Suprapubic skin (tissue), 4 donors: ENCODE measurements at regions not wholly inside any gene's neighbourhood (a gene's known extent, or its start where the extent isn't known, plus 50 kb on each side); places are given as distances from the start of the nearest gene placed in this dataset.

Source experiments
- DNase-seq, 2 donors: peaks; one replicate each; pipeline ENCODE4 v3.0.0-alpha.2; 2019; ENCODE audit warnings: low spot score in 2 of 2
- H3K27ac ChIP-seq: fragments of 200-600 bp; sonication (generic); one replicate; pipeline ENCODE4 v1.5.1; 2019
- H3K27me3 ChIP-seq: fragments of 200-600 bp; sonication (generic); one replicate; pipeline ENCODE4 v1.5.1; 2019
- H3K36me3 ChIP-seq: fragments of 200-600 bp; sonication (generic); one replicate; pipeline ENCODE4 v1.5.1; 2019
- H3K4me1 ChIP-seq: fragments of 200-600 bp; sonication (generic); one replicate; pipeline ENCODE4 v1.5.1; 2019
- H3K4me3 ChIP-seq: fragments of 200-600 bp; sonication (generic); one replicate; pipeline ENCODE4 v1.5.1; 2019; ENCODE audit warnings: mild to moderate bottlenecking
- H3K9me3 ChIP-seq: fragments of 200-600 bp; sonication (generic); one replicate; pipeline ENCODE4 v1.5.1; 2019
- CTCF ChIP-seq, 2 donors: fragments of 200-600 bp in 1 of 2; fragments of 450-650 bp in 1 of 2; sonication (generic) in 1 of 2; IDR thresholded peaks; one replicate each; pipeline ENCODE4 v1.5.1; 2016 to 2019; ENCODE audit warnings: antibody characterized with exemption in 2 of 2, mild to moderate bottlenecking in 1 of 2, moderate library complexity in 1 of 2
- EP300 ChIP-seq: sonication (generic); formaldehyde crosslinking; IDR thresholded peaks from one replicate; pipeline ENCODE4 v1.6.1; 2017; ENCODE audit warnings: antibody characterized with exemption
- POLR2A ChIP-seq, 2 donors: fragments of 450-650 bp; IDR thresholded peaks; one replicate each; pipeline ENCODE4 v1.6.1; 2017; ENCODE audit warnings: antibody characterized with exemption in 2 of 2, mild to moderate bottlenecking in 2 of 2, moderate library complexity in 2 of 2
- POLR2AphosphoS5 ChIP-seq, 3 donors: sonication (generic); formaldehyde crosslinking; IDR thresholded peaks; one replicate each; pipeline ENCODE4 v1.6.1; 2017; ENCODE audit warnings: antibody characterized with exemption in 3 of 3
- WGBS: methylation state at CpG from one replicate; pipeline ENCODE4 v1.1.5; 2018; 5-methylcytosine and 5-hydroxymethylcytosine counted together

- peaks cover 7% of the 10 kb centered on the region for H3K27me3 ChIP-seq
- no peaks in the 10 kb centered on the region for H3K4me1 ChIP-seq
- no peaks in the 10 kb centered on the region for H3K9me3 ChIP-seq
- no peak overlapping the region for H3K27ac ChIP-seq
- no peak overlapping the region for H3K4me3 ChIP-seq
- TF ChIP-seq EP300 (no peak), POLR2AphosphoS5 (IDR thresholded peaks at IDR 0.05) (no peak), POLR2A (IDR thresholded peaks at IDR 0.05) (no peak), CTCF (IDR thresholded peaks at IDR 0.05) (no peak)
- 84% methylated on average over 20 of the region's 20 CpGs for WGBS
- DNase-seq = no peak
- no peaks in the 10 kb centered on the region for H3K36me3 ChIP-seq
Observed at GRCh38 chr1:29696656-29697390, 460.5 kb downstream of the PTPRU start.

- no peak for DNase-seq
- TF ChIP-seq POLR2AphosphoS5 (IDR thresholded peaks at IDR 0.05) (no peak), CTCF (IDR thresholded peaks at IDR 0.05) (no peak), POLR2A (IDR thresholded peaks at IDR 0.05) (no peak), EP300 (no peak)
- H3K36me3 ChIP-seq = no peaks in the 10 kb centered on the region
- no peaks in the 10 kb centered on the region for H3K4me1 ChIP-seq
- no peak overlapping the region for H3K27ac ChIP-seq
- peaks cover 13% of the 10 kb centered on the region for H3K27me3 ChIP-seq
- H3K4me3 ChIP-seq = no peak overlapping the region
- WGBS = 55% methylated on average over 5 of the region's 5 CpGs
- H3K9me3 ChIP-seq = no peaks in the 10 kb centered on the region
Observed at GRCh38 chr1:29695803-29696202, 459.5 kb downstream of the PTPRU start.

GRCh38 chr1:29695036-29695435, 458.7 kb downstream of the PTPRU start:
- Histone ChIP-seq H3K36me3 (no peaks in the 10 kb centered on the region), H3K9me3 (no peaks in the 10 kb centered on the region), H3K4me1 (no peaks in the 10 kb centered on the region), H3K27ac (no peak overlapping the region), H3K4me3 (no peak overlapping the region), H3K27me3 (peaks cover 20% of the 10 kb centered on the region)
- DNase-seq = no peak
- no peak for TF ChIP-seq POLR2A (IDR thresholded peaks at IDR 0.05)
- TF ChIP-seq CTCF (IDR thresholded peaks at IDR 0.05) = no peak
- TF ChIP-seq POLR2AphosphoS5 (IDR thresholded peaks at IDR 0.05) = no peak
- TF ChIP-seq EP300 = no peak
- WGBS = 81% methylated on average over 3 of the region's 3 CpGs

- no peaks in the 10 kb centered on the region for H3K4me1 ChIP-seq
- H3K27ac ChIP-seq = no peak overlapping the region
- H3K9me3 ChIP-seq = no peaks in the 10 kb centered on the region
- no peaks in the 10 kb centered on the region for H3K36me3 ChIP-seq
- H3K4me3 ChIP-seq = no peak overlapping the region
- WGBS = 78% methylated on average over 5 of the region's 5 CpGs
- TF ChIP-seq EP300 = no peak
- TF ChIP-seq POLR2AphosphoS5 (IDR thresholded peaks at IDR 0.05) = no peak
- TF ChIP-seq POLR2A (IDR thresholded peaks at IDR 0.05) = no peak
- TF ChIP-seq CTCF (IDR thresholded peaks at IDR 0.05) = no peak
- peaks cover 34% of the 10 kb centered on the region for H3K27me3 ChIP-seq
- DNase-seq = no peak
Observed at GRCh38 chr1:29691499-29691898, 455.2 kb downstream of the PTPRU start.

GRCh38 chr1:29690156-29690555, 453.8 kb downstream of the PTPRU start:
- H3K36me3 ChIP-seq = no peaks in the 10 kb centered on the region
- TF ChIP-seq EP300 (no peak), POLR2A (IDR thresholded peaks at IDR 0.05) (no peak), CTCF (IDR thresholded peaks at IDR 0.05) (no peak), POLR2AphosphoS5 (IDR thresholded peaks at IDR 0.05) (no peak)
- DNase-seq = peak; percentile 21 to 49
- H3K27ac ChIP-seq = no peak overlapping the region
- no peak overlapping the region for H3K4me3 ChIP-seq
- WGBS = 54% methylated on average over 9 of the region's 9 CpGs
- no peaks in the 10 kb centered on the region for H3K9me3 ChIP-seq
- H3K27me3 ChIP-seq = peaks cover 46% of the 10 kb centered on the region
- H3K4me1 ChIP-seq = no peaks in the 10 kb centered on the region
